ENCODE measurements at regions not wholly inside any gene's neighbourhood (a gene's known extent, or its start where the extent isn't known, plus 50 kb on each side); places are given as distances from the start of the nearest gene placed in this dataset.

DNA sequence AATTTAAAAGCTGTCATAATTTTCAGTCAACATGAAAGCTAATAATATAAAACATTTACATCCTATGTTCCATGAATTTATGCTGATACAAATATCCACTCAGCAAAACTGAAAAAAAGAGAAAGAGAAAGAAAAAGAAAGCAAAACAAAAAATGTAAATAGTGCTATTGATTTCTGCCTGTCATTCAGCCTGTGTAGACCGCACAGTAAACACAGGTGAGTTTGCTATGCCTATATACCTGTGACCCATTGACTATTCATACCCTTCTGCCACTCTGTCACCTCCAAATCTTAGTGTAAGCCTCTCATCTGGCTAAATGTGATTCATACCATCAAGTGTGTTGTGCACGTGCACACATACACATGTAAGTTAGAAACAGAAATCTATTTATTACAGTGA, 359.0 kb upstream of the RORB start:
- TF ChIP-seq, protein P1, sequence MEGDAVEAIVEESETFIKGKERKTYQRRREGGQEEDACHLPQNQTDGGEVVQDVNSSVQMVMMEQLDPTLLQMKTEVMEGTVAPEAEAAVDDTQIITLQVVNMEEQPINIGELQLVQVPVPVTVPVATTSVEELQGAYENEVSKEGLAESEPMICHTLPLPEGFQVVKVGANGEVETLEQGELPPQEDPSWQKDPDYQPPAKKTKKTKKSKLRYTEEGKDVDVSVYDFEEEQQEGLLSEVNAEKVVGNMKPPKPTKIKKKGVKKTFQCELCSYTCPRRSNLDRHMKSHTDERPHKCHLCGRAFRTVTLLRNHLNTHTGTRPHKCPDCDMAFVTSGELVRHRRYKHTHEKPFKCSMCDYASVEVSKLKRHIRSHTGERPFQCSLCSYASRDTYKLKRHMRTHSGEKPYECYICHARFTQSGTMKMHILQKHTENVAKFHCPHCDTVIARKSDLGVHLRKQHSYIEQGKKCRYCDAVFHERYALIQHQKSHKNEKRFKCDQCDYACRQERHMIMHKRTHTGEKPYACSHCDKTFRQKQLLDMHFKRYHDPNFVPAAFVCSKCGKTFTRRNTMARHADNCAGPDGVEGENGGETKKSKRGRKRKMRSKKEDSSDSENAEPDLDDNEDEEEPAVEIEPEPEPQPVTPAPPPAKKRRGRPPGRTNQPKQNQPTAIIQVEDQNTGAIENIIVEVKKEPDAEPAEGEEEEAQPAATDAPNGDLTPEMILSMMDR (conservative IDR thresholded peaks at IDR 0.05; ENCODE audit: low read depth in 2 of 2), result no peak
- TF ChIP-seq EZH2phosphoT487 (IDR thresholded peaks at IDR 0.05; ENCODE audit: unreplicated experiment) (no peak), EZH2 (IDR thresholded peaks at IDR 0.05; ENCODE audit: low read depth, unreplicated experiment) (no peak), NANOG (IDR thresholded peaks at IDR 0.05; ENCODE audit: borderline replicate concordance) (no peak), JUNB (IDR thresholded peaks at IDR 0.05; ENCODE audit: unreplicated experiment) (no peak), POLR2AphosphoS5 (IDR thresholded peaks at IDR 0.05; ENCODE audit: low read depth) (no peak), ZNF114 (CRISPR knock-in tag; IDR thresholded peaks at IDR 0.05) (no peak), CREB1 (CRISPR knock-in tag; IDR thresholded peaks at IDR 0.05; ENCODE audit: low read depth) (no peak), STAT1 (IDR thresholded peaks at IDR 0.05; ENCODE audit: unreplicated experiment) (no peak), ZNF331 (CRISPR knock-in tag; IDR thresholded peaks at IDR 0.05; ENCODE audit: low read depth) (no peak)
- TF ChIP-seq, protein P2, sequence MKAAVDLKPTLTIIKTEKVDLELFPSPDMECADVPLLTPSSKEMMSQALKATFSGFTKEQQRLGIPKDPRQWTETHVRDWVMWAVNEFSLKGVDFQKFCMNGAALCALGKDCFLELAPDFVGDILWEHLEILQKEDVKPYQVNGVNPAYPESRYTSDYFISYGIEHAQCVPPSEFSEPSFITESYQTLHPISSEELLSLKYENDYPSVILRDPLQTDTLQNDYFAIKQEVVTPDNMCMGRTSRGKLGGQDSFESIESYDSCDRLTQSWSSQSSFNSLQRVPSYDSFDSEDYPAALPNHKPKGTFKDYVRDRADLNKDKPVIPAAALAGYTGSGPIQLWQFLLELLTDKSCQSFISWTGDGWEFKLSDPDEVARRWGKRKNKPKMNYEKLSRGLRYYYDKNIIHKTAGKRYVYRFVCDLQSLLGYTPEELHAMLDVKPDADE (IDR thresholded peaks at IDR 0.05), result no peak
- TF ChIP-seq, protein P3, sequence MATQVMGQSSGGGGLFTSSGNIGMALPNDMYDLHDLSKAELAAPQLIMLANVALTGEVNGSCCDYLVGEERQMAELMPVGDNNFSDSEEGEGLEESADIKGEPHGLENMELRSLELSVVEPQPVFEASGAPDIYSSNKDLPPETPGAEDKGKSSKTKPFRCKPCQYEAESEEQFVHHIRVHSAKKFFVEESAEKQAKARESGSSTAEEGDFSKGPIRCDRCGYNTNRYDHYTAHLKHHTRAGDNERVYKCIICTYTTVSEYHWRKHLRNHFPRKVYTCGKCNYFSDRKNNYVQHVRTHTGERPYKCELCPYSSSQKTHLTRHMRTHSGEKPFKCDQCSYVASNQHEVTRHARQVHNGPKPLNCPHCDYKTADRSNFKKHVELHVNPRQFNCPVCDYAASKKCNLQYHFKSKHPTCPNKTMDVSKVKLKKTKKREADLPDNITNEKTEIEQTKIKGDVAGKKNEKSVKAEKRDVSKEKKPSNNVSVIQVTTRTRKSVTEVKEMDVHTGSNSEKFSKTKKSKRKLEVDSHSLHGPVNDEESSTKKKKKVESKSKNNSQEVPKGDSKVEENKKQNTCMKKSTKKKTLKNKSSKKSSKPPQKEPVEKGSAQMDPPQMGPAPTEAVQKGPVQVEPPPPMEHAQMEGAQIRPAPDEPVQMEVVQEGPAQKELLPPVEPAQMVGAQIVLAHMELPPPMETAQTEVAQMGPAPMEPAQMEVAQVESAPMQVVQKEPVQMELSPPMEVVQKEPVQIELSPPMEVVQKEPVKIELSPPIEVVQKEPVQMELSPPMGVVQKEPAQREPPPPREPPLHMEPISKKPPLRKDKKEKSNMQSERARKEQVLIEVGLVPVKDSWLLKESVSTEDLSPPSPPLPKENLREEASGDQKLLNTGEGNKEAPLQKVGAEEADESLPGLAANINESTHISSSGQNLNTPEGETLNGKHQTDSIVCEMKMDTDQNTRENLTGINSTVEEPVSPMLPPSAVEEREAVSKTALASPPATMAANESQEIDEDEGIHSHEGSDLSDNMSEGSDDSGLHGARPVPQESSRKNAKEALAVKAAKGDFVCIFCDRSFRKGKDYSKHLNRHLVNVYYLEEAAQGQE (IDR thresholded peaks at IDR 0.05; ENCODE audit: unreplicated experiment), result no peak
- TF ChIP-seq, protein P4, sequence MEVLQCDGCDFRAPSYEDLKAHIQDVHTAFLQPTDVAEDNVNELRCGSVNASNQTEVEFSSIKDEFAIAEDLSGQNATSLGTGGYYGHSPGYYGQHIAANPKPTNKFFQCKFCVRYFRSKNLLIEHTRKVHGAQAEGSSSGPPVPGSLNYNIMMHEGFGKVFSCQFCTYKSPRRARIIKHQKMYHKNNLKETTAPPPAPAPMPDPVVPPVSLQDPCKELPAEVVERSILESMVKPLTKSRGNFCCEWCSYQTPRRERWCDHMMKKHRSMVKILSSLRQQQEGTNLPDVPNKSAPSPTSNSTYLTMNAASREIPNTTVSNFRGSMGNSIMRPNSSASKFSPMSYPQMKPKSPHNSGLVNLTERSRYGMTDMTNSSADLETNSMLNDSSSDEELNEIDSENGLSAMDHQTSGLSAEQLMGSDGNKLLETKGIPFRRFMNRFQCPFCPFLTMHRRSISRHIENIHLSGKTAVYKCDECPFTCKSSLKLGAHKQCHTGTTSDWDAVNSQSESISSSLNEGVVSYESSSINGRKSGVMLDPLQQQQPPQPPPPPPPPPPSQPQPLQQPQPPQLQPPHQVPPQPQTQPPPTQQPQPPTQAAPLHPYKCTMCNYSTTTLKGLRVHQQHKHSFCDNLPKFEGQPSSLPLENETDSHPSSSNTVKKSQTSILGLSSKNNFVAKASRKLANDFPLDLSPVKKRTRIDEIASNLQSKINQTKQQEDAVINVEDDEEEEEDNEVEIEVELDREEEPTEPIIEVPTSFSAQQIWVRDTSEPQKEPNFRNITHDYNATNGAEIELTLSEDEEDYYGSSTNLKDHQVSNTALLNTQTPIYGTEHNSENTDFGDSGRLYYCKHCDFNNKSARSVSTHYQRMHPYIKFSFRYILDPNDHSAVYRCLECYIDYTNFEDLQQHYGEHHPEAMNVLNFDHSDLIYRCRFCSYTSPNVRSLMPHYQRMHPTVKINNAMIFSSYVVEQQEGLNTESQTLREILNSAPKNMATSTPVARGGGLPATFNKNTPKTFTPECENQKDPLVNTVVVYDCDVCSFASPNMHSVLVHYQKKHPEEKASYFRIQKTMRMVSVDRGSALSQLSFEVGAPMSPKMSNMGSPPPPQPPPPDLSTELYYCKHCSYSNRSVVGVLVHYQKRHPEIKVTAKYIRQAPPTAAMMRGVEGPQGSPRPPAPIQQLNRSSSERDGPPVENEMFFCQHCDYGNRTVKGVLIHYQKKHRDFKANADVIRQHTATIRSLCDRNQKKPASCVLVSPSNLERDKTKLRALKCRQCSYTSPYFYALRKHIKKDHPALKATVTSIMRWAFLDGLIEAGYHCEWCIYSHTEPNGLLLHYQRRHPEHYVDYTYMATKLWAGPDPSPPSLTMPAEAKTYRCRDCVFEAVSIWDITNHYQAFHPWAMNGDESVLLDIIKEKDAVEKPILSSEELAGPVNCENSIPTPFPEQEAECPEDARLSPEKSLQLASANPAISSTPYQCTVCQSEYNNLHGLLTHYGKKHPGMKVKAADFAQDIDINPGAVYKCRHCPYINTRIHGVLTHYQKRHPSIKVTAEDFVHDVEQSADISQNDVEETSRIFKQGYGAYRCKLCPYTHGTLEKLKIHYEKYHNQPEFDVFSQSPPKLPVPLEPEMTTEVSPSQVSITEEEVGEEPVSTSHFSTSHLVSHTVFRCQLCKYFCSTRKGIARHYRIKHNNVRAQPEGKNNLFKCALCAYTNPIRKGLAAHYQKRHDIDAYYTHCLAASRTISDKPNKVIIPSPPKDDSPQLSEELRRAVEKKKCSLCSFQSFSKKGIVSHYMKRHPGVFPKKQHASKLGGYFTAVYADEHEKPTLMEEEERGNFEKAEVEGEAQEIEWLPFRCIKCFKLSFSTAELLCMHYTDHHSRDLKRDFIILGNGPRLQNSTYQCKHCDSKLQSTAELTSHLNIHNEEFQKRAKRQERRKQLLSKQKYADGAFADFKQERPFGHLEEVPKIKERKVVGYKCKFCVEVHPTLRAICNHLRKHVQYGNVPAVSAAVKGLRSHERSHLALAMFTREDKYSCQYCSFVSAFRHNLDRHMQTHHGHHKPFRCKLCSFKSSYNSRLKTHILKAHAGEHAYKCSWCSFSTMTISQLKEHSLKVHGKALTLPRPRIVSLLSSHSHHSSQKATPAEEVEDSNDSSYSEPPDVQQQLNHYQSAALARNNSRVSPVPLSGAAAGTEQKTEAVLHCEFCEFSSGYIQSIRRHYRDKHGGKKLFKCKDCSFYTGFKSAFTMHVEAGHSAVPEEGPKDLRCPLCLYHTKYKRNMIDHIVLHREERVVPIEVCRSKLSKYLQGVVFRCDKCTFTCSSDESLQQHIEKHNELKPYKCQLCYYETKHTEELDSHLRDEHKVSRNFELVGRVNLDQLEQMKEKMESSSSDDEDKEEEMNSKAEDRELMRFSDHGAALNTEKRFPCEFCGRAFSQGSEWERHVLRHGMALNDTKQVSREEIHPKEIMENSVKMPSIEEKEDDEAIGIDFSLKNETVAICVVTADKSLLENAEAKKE (CRISPR knock-in tag; IDR thresholded peaks at IDR 0.05), result no peak
